ENCODE measurements at regions not wholly inside any gene's neighbourhood (a gene's known extent, or its start where the extent isn't known, plus 50 kb on each side); places are given as distances from the start of the nearest gene placed in this dataset.

GRCh38 chr9:129472651-129473102 lies 148.2 kb downstream of the C9orf50 start:
- DNase-seq (ENCODE audit: low spot score): peak; percentile 52

DNA sequence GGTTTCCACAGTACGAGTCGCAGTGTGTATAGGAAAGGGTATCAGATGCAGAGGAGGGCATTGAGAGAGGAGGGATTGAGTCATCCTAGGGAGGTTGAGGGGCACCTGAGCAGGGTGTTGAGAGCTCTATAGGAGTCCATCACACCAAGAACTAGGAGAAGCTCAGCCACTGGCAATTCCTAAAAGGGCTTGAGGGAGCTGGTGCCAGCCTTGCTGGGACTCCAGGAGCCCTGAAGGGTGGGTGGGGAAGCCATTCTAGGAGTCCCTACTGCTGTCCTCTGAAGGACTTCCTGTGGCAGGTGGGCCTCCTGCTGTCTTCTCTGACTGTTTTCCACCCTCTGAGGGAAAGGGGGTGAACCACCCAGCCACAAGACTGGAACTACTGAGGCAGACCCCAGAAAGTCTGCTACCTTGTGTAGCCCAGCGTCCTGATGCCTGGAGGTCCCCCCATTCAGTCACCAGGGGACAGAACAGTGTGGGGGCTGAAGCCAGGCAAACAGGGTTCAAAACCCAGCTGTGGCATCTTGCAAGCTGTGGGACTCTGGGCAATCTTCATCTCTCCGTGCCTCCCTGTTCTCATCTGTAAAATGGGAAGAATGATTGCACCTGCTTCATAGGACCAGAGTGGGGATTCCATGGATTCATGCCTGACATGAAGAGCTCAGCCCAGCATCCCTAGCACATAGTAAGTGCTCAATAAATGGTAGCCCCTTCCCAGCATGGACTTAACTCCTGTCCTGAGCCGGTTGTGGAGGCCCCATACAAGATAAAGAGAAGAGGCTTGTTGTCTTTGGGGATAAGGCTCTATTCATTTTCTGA lies 149.5 kb downstream of the C9orf50 start:
- no peak for DNase-seq (ENCODE audit: low spot score)

GRCh38 chr9:129469988-129470316 lies 150.9 kb downstream of the C9orf50 start:
- no peak for DNase-seq (ENCODE audit: low spot score)

DNA sequence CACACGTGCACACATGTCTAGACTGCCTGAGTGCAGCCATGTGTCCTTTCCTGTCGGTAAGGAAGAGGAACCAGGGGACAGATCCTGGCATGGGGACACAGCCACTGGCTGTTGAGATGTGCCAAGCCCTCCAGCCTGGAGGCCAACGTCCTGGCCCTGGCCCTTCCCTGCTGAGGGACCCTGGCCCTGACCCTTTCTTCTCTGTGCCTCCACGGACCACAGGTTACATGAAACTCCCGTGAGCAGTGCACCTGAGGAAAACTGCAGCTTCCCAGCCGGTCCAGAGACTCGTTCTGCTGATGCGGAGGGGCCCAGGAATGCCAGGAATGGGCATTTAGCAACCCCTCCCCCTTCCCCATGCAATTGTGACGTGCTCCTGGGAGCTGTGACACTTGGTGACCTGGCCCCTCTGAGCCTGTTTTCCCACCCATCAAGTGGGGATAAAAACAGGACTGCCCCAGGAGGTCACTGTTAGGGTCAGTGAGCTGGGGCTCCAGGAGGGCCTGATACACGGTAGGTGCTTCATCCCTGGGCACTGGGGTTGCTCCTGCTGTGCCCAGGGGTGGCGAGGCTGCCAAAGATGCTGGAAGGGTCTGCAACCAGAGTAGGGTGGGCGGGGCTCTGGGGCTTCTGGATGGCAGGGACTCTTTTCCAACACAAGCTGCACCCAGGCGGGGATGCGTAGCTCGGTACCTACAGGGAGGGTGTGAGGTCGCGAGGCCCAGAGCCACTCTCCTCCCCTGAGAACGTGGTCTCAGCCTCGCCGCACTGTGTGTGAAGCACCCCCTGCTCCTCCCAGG lies 151.5 kb downstream of the C9orf50 start:
- no peak for DNase-seq (ENCODE audit: low spot score)

GRCh38 chr9:129467739-129468666 lies 152.9 kb downstream of the C9orf50 start:
- no peak for DNase-seq (ENCODE audit: low spot score)

- no peak for DNase-seq (ENCODE audit: low spot score)
These were observed 153.8 kb downstream of the C9orf50 start for GRCh38 chr9:129467004-129467588.

- no peak for DNase-seq (ENCODE audit: low spot score)
These were observed 154.9 kb downstream of the C9orf50 start for GRCh38 chr9:129465834-129466535.

DNA sequence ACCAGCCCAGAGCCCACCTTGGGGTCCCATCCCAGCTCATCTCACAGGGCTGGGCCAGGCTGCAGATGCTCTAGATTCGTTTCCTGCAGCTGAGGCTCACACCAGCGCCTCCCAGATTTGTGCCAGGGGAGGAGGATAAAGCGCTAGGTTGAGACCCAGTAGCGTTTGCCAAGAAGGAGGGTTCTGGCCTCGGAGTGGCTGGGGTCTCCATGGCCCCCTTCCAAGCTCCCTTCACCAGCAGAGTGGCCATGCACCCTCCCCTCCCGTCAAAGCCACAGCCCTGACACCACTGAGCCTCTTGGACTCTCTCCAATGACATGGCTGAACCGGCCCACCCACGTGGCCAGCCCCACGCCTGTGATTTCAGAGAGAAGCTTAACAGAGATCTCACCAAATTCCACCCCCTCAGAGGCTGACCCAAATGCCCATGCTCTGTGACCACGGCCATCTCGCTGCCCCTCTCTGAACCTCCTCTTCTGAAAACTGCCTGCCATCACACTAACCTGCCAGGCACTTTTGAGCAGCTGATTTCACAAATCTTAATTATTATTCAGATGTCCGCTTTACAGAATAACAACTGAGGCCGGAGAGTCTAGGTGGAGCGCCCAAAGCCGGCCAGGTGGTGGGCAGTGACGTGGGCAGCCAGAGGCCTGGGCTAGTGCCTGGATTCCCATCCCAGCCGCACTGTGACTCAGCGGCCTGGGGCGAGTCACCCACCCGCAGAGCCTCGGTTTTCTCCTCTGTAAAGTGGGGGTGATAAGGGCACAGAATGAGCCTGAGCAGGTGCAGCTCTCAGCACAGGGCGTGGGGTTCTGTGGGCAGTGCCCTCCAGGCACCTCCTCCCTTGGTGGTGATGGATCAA lies 155.7 kb downstream of the C9orf50 start:
- DNase-seq (ENCODE audit: low spot score): peak; percentile 69

- no peak for DNase-seq (ENCODE audit: low spot score)
These were observed 156.9 kb downstream of the C9orf50 start for GRCh38 chr9:129463994-129464393.

GRCh38 chr9:129463477-129463876 lies 157.4 kb downstream of the C9orf50 start:
- DNase-seq (ENCODE audit: low spot score): no peak

GRCh38 chr9:129462360-129462759 lies 158.5 kb downstream of the C9orf50 start:
- no peak for DNase-seq (ENCODE audit: low spot score)

DNA sequence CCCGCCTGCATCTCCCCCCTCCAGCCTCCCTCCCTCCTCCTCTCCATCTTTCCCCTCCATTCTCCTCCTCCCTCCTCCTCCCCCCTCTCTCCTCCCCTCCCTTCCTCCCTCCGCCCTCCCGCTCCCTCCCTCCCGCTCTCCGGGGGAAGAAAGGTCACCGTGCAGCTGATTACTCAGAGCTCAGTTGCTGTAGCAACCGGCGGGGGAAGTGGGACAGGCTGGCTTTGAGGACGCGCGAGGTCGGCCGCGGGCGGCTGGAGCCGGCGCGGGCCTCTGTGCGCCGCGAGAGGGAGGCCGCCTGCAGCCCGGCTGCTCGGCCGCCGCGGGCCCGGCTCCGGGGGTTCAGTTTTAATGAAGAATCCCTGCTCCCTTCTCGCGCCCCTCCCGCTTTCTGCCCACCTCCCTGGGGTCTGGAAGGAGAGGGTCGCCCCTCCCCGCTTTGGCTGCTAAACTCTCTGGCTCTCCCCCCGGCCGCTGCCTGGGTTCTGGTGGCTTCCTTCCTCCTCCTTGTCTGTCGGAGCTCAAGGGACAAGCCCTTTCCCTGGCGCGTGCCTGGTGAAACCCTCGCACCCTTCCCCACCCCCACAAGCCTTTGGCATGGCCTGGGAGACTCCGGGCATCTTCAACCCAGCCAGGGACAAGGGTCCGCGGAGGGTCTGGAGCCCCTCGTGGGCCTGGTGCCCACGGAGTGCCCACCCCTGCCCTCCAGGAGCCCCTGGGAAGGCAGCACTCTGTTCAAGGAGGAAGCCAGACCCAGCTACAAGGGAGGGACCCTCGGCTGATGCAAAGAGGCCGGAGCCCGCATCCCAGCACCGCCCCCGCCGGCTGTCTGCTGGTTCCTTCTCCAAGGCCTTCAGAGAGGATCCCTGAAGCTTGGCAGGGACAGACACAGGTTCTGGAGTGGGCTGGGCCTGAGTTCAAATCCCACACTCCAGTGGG lies 160.3 kb downstream of the C9orf50 start:
- peak; percentile 98 for DNase-seq (ENCODE audit: low spot score)

DNA sequence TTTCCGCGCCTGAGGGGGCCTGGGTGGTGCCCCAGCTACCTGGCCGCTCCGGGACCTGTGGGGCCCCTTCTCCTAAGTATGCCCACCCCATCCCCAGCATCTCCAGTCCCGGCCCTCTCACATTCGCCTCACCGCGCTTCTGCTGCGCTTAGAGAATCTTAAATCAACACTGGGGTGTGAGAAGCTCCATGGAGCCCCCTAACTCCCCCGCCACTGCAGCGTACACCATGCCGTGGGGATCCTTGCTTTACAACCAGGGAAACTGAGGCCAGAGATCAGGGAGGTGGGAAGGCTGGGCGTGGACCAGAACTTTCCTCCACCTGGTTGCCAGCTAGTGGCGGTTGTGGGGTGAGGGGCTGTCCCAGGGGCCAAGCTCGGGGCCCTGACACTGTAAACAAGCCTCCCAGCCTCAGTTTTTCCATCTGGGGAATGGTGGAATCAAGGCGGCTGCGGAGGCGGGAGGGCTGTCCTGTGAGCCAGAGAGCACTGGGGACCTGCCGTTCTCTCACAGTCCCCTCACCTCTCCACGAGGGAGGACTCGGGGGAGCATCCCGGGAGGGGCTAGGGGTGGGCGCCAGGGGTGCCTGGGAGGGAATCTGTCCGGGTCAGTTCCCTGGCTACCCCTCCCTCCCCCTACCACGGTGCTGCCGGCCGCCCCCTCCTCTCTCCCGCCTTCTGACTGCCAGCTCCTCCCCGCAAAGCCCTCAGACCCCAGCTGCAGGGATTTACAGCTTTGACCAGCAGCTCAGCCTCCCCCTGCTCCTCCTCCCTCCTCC lies 161.2 kb downstream of the C9orf50 start:
- DNase-seq (ENCODE audit: low spot score): no peak

DNA sequence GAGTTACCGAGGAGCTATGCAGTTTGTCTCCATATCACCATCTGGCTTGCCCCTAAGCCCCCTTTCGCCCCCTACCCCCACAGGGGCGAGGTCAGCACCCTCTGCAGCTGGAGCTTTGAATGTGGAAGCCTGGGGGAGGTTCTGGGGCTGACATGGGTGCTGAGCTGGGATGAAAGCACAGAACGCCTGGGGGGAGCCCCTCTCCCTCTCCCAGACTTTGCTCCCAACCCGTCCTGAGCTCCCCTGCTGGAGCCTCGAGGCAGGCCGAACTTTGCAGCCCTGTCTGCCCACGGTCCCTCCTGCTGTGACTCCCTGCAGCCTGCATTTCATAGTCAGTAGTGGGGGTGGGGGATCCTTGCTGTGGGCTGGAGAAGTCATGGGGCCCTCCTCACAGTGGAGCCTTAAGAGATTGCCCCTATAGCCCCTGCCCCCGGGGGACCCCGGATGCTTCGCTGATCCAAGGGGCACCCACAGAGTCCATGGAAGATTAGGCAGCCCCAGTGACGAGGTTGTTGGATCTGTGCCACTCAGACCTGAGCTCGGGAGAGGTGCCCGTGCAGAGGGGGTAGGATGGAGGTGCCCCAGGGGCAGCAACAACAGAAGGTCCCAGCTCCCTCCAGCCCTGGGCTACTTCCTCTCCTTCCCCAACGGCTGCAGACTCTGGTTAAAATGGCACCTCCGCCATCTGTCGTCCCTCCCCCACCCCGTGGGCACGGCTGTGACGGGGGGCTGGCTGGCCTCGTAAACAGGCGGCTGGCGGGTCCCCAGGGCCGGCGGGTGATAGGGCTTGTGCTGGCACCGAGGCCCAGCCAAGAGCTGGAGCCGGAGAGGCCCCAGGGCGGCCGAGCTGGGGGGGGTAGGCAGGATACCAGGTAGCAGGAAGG lies 162.0 kb downstream of the C9orf50 start:
- no peak for DNase-seq (ENCODE audit: low spot score)

GRCh38 chr9:129458155-129458661 lies 162.7 kb downstream of the C9orf50 start:
- no peak for DNase-seq (ENCODE audit: low spot score)

GRCh38 chr9:129457325-129457779 lies 163.5 kb downstream of the C9orf50 start:
- no peak for DNase-seq (ENCODE audit: low spot score)
